K562 (cell line): ENCODE measurements at regions not wholly inside any gene's neighbourhood (a gene's known extent, or its start where the extent isn't known, plus 50 kb on each side); places are given as distances from the start of the nearest gene placed in this dataset.

Source experiments
- ARNT ChIP-seq, 2 experiments: fragments of 450-650 bp; IDR thresholded peaks; 2 replicates each; pipeline ENCODE4 v1.6.1; 2016; ENCODE audit warnings: mild to moderate bottlenecking in 1 of 2
- CBFB ChIP-seq: sonication (generic); formaldehyde crosslinking; IDR thresholded peaks from 2 replicates; pipeline ENCODE4 v1.4.0; 2020; ENCODE audit warnings: mild to moderate bottlenecking, missing genetic modification reagents
- DIDO1 ChIP-seq: fragments of 450-650 bp; IDR thresholded peaks from 2 replicates; pipeline ENCODE4 v1.6.1; 2016; ENCODE audit warnings: low read depth, missing biosample characterization, missing genetic modification characterization
- GATAD2A ChIP-seq: fragments of 450-650 bp; IDR thresholded peaks from 2 replicates; pipeline ENCODE4 v1.6.1; 2017
- LEF1 ChIP-seq: fragments of 450-650 bp; IDR thresholded peaks from 2 replicates; pipeline ENCODE4 v1.6.1; 2016; ENCODE audit warnings: mild to moderate bottlenecking
- ZNF696 ChIP-seq: fragments of 250-450 bp; sonication (Bioruptor Pico); conservative IDR thresholded peaks from 2 replicates; pipeline ENCODE4 v1.4.0; 2020; ENCODE audit warnings: mild to moderate bottlenecking, moderate library complexity
- ZNF79 ChIP-seq: fragments of 250-450 bp; sonication (Bioruptor Pico); IDR thresholded peaks from 2 replicates; pipeline ENCODE4 v1.4.0; 2020; ENCODE audit warnings: low read depth, mild to moderate bottlenecking, moderate library complexity
- TF ChIP-seq, protein P1 (sequence below): sonication (generic); formaldehyde crosslinking; IDR thresholded peaks from 2 replicates; pipeline ENCODE4 v1.5.0; 2020; ENCODE audit warnings: missing genetic modification reagents
- TF ChIP-seq, protein P2 (sequence below), 2 experiments: fragments of 450-650 bp; formaldehyde crosslinking in 1 of 2; IDR thresholded peaks; 2 replicates each; pipeline versions ENCODE4 v1.4.0 to v1.6.1; 2014 to 2020; ENCODE audit warnings: mild to moderate bottlenecking in 2 of 2, borderline replicate concordance in 1 of 2, low read depth in 1 of 2
- TF ChIP-seq, protein P3 (sequence below): sonication (generic); formaldehyde crosslinking; IDR thresholded peaks from 2 replicates; pipeline ENCODE4 v1.8.1; 2023; ENCODE audit warnings: mild to moderate bottlenecking, missing genetic modification reagents
- TF ChIP-seq, protein P4 (sequence below): fragments of 150-350 bp; IDR thresholded peaks from 2 replicates; pipeline ENCODE4 v1.6.1; 2014; ENCODE audit warnings: low read depth, mild to moderate bottlenecking, low read length, borderline replicate concordance
- TF ChIP-seq, protein P5 (sequence below): fragments of 450-650 bp; IDR thresholded peaks from 2 replicates; pipeline ENCODE4 v1.6.1; 2017; ENCODE audit warnings: antibody characterized with exemption

DNA sequence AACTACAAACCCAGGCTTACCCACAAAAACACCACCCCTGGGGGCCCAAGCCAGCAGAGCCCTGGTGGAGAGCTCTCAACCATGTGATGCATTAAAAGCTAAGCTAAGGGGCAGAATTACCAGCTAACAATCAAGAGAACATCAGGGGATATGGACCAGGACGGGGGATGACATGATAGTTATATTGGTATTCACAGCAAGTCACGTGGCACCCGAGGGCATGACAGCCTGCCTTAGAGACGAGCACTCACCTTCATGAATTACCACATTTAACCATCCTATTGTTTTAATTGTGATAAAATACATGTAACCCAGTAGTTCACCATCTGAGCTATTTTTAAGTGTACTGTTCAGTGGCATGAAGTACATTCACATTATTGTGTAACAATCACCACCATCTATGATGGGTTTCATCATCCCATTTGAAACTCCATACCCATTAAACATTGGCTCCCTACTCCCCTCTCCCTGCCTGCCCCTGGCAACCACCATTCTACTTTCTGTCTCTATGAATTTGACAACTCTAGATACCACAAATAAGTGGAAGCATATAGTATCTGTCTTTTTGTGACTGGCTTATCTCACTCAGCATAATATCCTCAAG, 245.6 kb downstream of the ANAPC1 start:
- no peak for TF ChIP-seq DIDO1 (tag)
- TF ChIP-seq ZNF696, result no peak
- TF ChIP-seq, protein P1, sequence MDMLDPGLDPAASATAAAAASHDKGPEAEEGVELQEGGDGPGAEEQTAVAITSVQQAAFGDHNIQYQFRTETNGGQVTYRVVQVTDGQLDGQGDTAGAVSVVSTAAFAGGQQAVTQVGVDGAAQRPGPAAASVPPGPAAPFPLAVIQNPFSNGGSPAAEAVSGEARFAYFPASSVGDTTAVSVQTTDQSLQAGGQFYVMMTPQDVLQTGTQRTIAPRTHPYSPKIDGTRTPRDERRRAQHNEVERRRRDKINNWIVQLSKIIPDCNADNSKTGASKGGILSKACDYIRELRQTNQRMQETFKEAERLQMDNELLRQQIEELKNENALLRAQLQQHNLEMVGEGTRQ, result no peak
- no peak for TF ChIP-seq LEF1
- TF ChIP-seq ZNF79 (CRISPR knock-in tag), result no peak
- TF ChIP-seq, protein P2, sequence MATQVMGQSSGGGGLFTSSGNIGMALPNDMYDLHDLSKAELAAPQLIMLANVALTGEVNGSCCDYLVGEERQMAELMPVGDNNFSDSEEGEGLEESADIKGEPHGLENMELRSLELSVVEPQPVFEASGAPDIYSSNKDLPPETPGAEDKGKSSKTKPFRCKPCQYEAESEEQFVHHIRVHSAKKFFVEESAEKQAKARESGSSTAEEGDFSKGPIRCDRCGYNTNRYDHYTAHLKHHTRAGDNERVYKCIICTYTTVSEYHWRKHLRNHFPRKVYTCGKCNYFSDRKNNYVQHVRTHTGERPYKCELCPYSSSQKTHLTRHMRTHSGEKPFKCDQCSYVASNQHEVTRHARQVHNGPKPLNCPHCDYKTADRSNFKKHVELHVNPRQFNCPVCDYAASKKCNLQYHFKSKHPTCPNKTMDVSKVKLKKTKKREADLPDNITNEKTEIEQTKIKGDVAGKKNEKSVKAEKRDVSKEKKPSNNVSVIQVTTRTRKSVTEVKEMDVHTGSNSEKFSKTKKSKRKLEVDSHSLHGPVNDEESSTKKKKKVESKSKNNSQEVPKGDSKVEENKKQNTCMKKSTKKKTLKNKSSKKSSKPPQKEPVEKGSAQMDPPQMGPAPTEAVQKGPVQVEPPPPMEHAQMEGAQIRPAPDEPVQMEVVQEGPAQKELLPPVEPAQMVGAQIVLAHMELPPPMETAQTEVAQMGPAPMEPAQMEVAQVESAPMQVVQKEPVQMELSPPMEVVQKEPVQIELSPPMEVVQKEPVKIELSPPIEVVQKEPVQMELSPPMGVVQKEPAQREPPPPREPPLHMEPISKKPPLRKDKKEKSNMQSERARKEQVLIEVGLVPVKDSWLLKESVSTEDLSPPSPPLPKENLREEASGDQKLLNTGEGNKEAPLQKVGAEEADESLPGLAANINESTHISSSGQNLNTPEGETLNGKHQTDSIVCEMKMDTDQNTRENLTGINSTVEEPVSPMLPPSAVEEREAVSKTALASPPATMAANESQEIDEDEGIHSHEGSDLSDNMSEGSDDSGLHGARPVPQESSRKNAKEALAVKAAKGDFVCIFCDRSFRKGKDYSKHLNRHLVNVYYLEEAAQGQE (IDR thresholded peaks at IDR 0.05; ENCODE audit: borderline replicate concordance), result no peak
- TF ChIP-seq, protein P2 (CRISPR knock-in tag; IDR thresholded peaks at IDR 0.05; ENCODE audit: low read depth), result no peak
- TF ChIP-seq CBFB (CRISPR knock-in tag), result no peak
- TF ChIP-seq, protein P3, sequence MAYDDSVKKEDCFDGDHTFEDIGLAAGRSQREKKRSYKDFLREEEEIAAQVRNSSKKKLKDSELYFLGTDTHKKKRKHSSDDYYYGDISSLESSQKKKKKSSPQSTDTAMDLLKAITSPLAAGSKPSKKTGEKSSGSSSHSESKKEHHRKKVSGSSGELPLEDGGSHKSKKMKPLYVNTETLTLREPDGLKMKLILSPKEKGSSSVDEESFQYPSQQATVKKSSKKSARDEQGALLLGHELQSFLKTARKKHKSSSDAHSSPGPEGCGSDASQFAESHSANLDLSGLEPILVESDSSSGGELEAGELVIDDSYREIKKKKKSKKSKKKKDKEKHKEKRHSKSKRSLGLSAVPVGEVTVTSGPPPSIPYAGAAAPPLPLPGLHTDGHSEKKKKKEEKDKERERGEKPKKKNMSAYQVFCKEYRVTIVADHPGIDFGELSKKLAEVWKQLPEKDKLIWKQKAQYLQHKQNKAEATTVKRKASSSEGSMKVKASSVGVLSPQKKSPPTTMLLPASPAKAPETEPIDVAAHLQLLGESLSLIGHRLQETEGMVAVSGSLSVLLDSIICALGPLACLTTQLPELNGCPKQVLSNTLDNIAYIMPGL (CRISPR knock-in tag), result no peak
- TF ChIP-seq, protein P4, sequence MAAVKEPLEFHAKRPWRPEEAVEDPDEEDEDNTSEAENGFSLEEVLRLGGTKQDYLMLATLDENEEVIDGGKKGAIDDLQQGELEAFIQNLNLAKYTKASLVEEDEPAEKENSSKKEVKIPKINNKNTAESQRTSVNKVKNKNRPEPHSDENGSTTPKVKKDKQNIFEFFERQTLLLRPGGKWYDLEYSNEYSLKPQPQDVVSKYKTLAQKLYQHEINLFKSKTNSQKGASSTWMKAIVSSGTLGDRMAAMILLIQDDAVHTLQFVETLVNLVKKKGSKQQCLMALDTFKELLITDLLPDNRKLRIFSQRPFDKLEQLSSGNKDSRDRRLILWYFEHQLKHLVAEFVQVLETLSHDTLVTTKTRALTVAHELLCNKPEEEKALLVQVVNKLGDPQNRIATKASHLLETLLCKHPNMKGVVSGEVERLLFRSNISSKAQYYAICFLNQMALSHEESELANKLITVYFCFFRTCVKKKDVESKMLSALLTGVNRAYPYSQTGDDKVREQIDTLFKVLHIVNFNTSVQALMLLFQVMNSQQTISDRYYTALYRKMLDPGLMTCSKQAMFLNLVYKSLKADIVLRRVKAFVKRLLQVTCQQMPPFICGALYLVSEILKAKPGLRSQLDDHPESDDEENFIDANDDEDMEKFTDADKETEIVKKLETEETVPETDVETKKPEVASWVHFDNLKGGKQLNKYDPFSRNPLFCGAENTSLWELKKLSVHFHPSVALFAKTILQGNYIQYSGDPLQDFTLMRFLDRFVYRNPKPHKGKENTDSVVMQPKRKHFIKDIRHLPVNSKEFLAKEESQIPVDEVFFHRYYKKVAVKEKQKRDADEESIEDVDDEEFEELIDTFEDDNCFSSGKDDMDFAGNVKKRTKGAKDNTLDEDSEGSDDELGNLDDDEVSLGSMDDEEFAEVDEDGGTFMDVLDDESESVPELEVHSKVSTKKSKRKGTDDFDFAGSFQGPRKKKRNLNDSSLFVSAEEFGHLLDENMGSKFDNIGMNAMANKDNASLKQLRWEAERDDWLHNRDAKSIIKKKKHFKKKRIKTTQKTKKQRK, result no peak
- TF ChIP-seq GATAD2A, result no peak
- TF ChIP-seq ARNT (IDR thresholded peaks at IDR 0.05), result no peak
- TF ChIP-seq, protein P5, sequence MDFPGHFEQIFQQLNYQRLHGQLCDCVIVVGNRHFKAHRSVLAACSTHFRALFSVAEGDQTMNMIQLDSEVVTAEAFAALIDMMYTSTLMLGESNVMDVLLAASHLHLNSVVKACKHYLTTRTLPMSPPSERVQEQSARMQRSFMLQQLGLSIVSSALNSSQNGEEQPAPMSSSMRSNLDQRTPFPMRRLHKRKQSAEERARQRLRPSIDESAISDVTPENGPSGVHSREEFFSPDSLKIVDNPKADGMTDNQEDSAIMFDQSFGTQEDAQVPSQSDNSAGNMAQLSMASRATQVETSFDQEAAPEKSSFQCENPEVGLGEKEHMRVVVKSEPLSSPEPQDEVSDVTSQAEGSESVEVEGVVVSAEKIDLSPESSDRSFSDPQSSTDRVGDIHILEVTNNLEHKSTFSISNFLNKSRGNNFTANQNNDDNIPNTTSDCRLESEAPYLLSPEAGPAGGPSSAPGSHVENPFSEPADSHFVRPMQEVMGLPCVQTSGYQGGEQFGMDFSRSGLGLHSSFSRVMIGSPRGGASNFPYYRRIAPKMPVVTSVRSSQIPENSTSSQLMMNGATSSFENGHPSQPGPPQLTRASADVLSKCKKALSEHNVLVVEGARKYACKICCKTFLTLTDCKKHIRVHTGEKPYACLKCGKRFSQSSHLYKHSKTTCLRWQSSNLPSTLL, result no peak
